ENCODE measurements at regions not wholly inside any gene's neighbourhood (a gene's known extent, or its start where the extent isn't known, plus 50 kb on each side); places are given as distances from the start of the nearest gene placed in this dataset.

DNA sequence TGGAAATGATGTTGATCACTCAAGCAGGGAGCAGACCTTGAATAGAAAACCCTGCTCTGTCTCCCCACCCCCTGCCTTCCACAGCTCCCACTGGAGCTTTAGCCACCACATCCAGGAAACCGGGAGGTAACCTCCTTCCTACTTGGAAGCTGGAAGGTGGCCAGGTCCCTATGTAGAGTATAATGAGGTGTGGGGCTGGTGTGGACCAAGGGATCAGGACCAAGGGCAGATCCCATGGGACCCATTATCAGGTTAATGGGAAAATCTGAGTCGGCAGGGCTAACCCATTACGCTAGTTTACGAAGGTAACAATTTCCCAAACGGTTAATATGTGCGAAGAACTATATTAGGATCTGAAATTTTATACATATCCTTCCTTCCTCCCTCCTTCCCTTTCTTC lies 321.9 kb downstream of the MIAT start:
- Histone ChIP-seq H3K4me1 (ENCODE audit: insufficient read depth, low read length) (no peaks in the 10 kb centered on the region), H2BK20ac (ENCODE audit: low read depth, low read length, poor library complexity, severe bottlenecking) (no peak overlapping the region), H3T11ph (ENCODE audit: low read length) (no peak overlapping the region), H2BK12ac (ENCODE audit: insufficient read length, low read depth, low read length) (no peak overlapping the region), H4K5ac (ENCODE audit: insufficient read length, low read depth, low read length) (no peak overlapping the region), H3K4ac (ENCODE audit: low read depth, low read length) (no peak overlapping the region), H4K91ac (ENCODE audit: insufficient read length, low read depth, low read length) (no peak overlapping the region), H3K14ac (ENCODE audit: insufficient read depth, low read length) (no peak overlapping the region), H3K23ac (ENCODE audit: insufficient read length, low read depth, low read length) (no peak overlapping the region), H3K9ac (ENCODE audit: extremely low read depth, insufficient read length, low read length) (no peak overlapping the region), H3K27ac (ENCODE audit: insufficient read length, low read depth, low read length) (no peak overlapping the region), H4K8ac (replicated peaks; ENCODE audit: insufficient read length, low read depth, low read length) (no peak overlapping the region), H3K4me2 (ENCODE audit: insufficient read depth, insufficient read length, low read length) (no peak overlapping the region), H2AFZ (ENCODE audit: low read length) (no peak overlapping the region), H2BK120ac (ENCODE audit: low read depth, low read length, poor library complexity, severe bottlenecking) (no peak overlapping the region), H2BK5ac (ENCODE audit: insufficient read length, low read length) (no peak overlapping the region), H4K20me1 (ENCODE audit: control insufficient read depth, insufficient read depth, insufficient read length) (no peaks in the 10 kb centered on the region), H3K56ac (ENCODE audit: insufficient read length, low read depth, low read length) (no peak overlapping the region), H3K79me1 (ENCODE audit: insufficient read depth, low read depth, low read length, poor library complexity, severe bottlenecking) (no peaks in the 10 kb centered on the region), H3K9me3 (ENCODE audit: control insufficient read depth, low read depth, low read length) (no peaks in the 10 kb centered on the region), H2AK5ac (ENCODE audit: insufficient read length, low read length) (no peak overlapping the region), H3K27me3 (ENCODE audit: insufficient read depth, low read length) (no peaks in the 10 kb centered on the region; the same call in 1 of the 2 replicates), H3K18ac (ENCODE audit: insufficient read length, low read depth, low read length) (no peak overlapping the region), H3K23me2 (ENCODE audit: insufficient read length, low read depth, low read length, poor library complexity, severe bottlenecking) (no peaks in the 10 kb centered on the region), H2BK15ac (ENCODE audit: low read depth, low read length) (no peak overlapping the region), H3K79me2 (ENCODE audit: insufficient read depth, low read length) (no peaks in the 10 kb centered on the region)
- H3K9me3 Mint-ChIP-seq, result peaks cover 0 to 3% of the 10 kb centered on the region in 2 experiments; a peak in 1 of 5 replicates
- WGBS (ENCODE audit: extremely low coverage, insufficient read length, low lambda C conversion rate), result no CpG with 5 or more reads among the region's 6 CpGs
- TF ChIP-seq, protein P1, sequence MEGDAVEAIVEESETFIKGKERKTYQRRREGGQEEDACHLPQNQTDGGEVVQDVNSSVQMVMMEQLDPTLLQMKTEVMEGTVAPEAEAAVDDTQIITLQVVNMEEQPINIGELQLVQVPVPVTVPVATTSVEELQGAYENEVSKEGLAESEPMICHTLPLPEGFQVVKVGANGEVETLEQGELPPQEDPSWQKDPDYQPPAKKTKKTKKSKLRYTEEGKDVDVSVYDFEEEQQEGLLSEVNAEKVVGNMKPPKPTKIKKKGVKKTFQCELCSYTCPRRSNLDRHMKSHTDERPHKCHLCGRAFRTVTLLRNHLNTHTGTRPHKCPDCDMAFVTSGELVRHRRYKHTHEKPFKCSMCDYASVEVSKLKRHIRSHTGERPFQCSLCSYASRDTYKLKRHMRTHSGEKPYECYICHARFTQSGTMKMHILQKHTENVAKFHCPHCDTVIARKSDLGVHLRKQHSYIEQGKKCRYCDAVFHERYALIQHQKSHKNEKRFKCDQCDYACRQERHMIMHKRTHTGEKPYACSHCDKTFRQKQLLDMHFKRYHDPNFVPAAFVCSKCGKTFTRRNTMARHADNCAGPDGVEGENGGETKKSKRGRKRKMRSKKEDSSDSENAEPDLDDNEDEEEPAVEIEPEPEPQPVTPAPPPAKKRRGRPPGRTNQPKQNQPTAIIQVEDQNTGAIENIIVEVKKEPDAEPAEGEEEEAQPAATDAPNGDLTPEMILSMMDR (conservative IDR thresholded peaks at IDR 0.05), result no peak
- H3K4me1 Mint-ChIP-seq, result peaks cover 0 to 6% of the 10 kb centered on the region in 2 experiments; a peak in 1 of 4 replicates
- peaks cover 27% of the 10 kb centered on the region for H3K27me3 Mint-ChIP-seq (ENCODE audit: low read depth)
- no peak overlapping the region for H3K4me3 Mint-ChIP-seq
- no peaks in the 10 kb centered on the region for H3K36me3 Mint-ChIP-seq (ENCODE audit: insufficient read depth in 1 of 3, low read depth in 3 of 3)
- no peak for DNase-seq
- no peak overlapping the region for H3K27ac Mint-ChIP-seq
